HG02938 (cell line): ENCODE measurements at regions not wholly inside any gene's neighbourhood (a gene's known extent, or its start where the extent isn't known, plus 50 kb on each side); places are given as distances from the start of the nearest gene placed in this dataset.

Experiments
- ATAC-seq: cut with Tn5 transposase; IDR thresholded peaks from one replicate; pipeline ENCODE4 v1.9.1; 2021; ENCODE audit warnings: mild to moderate bottlenecking, moderate library complexity; ENCODE audit not compliant: unreplicated experiment

- ATAC-seq, result no peak
These were observed 54.8 kb downstream of the NOG start for GRCh38 chr17:56648321-56648720.

GRCh38 chr17:56648806-56649205, 55.3 kb downstream of the NOG start:
- ATAC-seq, result no peak

- no peak for ATAC-seq
These were observed 59.1 kb downstream of the NOG start for GRCh38 chr17:56652628-56653027.

GRCh38 chr17:56653877-56654276, 60.4 kb downstream of the NOG start:
- ATAC-seq, result peak; percentile 98

- ATAC-seq, result no peak
These were observed 63.3 kb downstream of the NOG start for GRCh38 chr17:56656701-56657327.

GRCh38 chr17:56658648-56659047, 65.1 kb downstream of the NOG start:
- no peak for ATAC-seq

- ATAC-seq, result peak; percentile 61
These were observed 66.1 kb downstream of the NOG start for GRCh38 chr17:56659622-56660021.

GRCh38 chr17:56661906-56662305, 68.4 kb downstream of the NOG start:
- no peak for ATAC-seq

GRCh38 chr17:56665864-56666263, 72.4 kb downstream of the NOG start:
- ATAC-seq, result no peak

GRCh38 chr17:56667925-56668458, 74.5 kb downstream of the NOG start:
- ATAC-seq, result no peak

GRCh38 chr17:56672195-56672594, 78.7 kb downstream of the NOG start:
- ATAC-seq, result no peak

GRCh38 chr17:56674401-56674925, 81.0 kb downstream of the NOG start:
- no peak for ATAC-seq

GRCh38 chr17:56675876-56676660, 82.6 kb downstream of the NOG start:
- ATAC-seq, result no peak

GRCh38 chr17:56676810-56677209, 83.3 kb downstream of the NOG start:
- no peak for ATAC-seq

GRCh38 chr17:56678249-56679114, 85.0 kb downstream of the NOG start:
- ATAC-seq, result no peak

GRCh38 chr17:56679115-56679776, 85.7 kb downstream of the NOG start:
- ATAC-seq, result no peak

GRCh38 chr17:56679777-56680422, 86.4 kb downstream of the NOG start:
- ATAC-seq, result no peak

- no peak for ATAC-seq
These were observed 87.2 kb downstream of the NOG start for GRCh38 chr17:56680676-56681075.

- peak; percentile 65 for ATAC-seq
These were observed 88.2 kb downstream of the NOG start for GRCh38 chr17:56681561-56682266.
